NK-92 (cell line): ENCODE measurements at regions not wholly inside any gene's neighbourhood (a gene's known extent, or its start where the extent isn't known, plus 50 kb on each side); places are given as distances from the start of the nearest gene placed in this dataset.
"Not testable (repeated sequence)": the region's sequence is repeated elsewhere in the genome, so short reads cannot be mapped to it uniquely, and the experiment has no call there.

Experiments used
- DNase-seq: peaks from one replicate; lab custom pipeline; 2025; ENCODE audit not compliant: unreplicated experiment; lab: John Stamatoyannopoulos, UW

DNA sequence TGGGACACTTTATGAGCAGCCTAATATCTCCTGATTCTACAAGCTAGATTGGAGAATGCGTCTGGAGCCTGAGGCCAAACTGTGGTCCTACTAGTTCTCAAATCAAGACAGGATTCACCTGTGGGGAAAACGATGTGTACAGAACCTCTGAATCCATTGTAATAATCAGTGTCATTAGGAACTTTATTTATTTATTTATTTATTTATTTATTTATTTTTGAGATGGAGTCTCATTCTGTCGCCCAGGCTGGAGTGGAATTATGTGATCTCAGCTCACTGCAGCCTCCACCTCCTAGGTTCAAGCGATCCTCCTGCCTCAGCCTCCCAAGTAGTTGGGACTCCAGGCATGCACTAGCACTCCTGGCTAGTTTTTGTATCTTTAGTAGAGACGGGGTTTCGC is 52.6 kb upstream of the KIF26B start:
- not testable (repeated sequence) for DNase-seq

DNA sequence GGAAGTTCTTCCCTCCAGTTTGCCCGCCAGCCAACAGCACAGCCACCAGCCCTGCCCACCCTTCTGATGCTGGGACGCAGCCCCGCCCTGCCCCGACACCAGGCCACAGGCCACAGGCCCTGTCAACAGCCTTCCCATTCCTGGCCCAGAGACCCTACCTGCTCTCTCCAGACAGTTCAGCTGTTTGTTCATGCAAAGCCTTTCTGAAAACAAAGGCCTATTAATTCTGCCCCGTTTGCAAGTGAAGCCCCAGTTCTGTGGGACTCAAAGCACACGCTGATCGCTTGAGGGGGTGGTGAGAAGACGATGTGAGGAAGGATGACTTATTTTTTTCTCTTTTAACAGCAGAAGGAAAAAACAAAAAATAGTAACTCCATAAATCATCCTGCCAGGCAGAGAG is 55.4 kb upstream of the KIF26B start:
- no peak for DNase-seq

DNA sequence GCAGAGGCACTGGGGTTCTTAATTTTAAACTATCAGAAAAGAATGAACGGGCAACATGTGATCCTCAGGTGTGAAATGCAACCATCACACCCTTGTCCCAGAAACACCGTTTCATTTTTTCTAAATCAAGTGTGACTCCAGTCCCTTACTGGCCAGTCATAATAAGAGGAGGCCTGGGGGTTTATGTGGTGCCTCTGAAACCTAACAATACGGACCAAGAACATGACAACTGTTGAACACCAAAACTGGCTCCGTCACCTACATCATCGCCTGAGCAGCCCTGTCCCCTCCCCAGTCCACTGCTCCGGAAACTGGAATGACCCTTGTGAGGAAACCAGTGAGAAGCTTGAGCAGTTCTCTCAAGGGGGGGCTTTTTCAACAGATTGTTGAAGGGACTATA is 55.9 kb upstream of the KIF26B start:
- DNase-seq, result no peak

DNA sequence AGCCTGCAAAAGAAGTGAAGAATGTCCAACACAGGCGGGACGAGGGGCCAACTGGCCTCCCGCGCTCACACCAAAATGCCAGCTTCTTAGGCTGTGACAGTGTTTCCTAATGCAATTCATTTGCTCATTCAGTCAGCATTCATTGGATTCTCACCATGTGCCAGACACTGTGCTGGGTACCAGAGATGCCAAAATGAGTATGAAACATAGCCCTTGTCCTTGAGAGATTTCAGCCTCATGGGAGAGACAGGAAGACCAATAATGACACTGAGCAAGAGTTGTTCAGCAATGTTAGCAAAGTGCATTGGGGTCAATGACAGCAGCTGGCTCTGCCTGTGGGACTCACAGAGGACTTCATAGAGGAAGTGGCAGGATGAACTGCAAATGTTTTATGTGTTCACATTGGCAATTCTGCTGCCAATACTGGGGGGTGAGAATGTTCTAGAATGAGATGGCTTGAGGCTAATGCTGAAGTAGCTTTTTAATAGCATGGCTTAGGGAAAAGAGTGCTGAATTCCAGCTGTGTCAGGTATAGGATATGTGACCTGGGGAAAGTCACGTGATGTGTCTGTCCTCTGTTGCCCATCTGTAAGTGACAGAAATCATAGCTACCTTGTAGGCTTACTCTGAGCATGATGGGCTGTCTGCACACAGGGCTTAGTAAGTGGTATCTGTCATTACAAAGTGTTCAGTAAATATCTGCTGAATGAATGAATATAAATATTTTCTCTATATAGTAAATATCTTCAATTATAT is 58.3 kb upstream of the KIF26B start:
- DNase-seq, result no peak

DNA sequence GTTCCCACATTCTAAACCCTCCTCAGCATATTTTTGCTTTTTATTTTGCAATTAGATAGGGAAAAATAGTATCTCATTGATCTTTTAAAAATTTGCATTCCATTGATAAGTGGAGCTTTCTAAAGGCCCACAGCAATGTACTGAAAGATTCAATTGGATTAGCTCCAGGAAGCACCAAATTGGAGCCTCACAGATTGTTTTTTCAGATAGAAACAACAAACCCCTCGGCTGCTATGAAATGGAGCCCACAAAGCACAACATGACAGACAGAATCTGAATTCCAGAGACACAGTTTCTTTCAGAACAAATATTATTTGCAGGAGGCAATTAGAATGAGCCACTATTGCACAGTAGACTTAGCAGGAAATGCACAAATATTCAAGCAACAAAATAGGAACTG is 58.9 kb upstream of the KIF26B start:
- DNase-seq, result no peak

DNA sequence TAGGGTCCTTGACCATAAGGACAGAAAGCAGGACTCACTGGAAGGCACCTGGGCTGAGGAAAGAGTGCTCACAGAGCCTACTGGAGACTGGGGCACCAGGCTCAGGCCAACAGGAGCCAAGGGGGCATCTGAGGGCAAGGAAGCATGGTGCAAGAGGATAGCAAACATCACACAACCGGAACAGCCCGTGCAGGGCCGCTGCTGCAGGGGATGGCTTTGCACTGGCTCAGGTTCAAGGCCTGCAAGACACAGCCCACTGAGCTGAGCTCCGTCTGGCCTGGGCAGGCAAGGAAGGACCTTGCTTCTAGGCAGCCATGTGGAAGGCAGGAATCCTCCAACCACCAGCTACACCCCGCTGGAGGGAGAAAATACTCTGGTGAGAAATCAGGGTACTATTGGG is 59.8 kb upstream of the KIF26B start:
- no peak for DNase-seq

DNA sequence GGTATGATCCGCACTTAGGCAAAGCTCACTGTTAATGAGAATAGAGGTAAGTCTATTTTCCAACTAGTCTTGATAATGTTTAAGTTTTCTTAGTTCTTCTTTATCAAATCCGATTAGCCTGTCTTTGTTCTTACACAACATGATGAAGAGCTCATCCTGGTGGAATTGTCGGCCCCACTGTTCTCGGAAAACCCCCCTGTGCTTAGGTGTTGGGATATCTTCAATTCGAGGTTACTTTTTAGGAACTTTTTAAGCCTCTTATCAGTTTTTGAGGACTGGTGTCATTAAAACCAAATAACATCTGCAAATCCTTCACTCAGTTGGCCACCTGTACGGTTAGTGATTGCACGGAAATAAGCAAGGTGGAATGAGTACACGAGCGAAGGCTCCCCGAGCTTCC is 60.7 kb upstream of the KIF26B start:
- no peak for DNase-seq

DNA sequence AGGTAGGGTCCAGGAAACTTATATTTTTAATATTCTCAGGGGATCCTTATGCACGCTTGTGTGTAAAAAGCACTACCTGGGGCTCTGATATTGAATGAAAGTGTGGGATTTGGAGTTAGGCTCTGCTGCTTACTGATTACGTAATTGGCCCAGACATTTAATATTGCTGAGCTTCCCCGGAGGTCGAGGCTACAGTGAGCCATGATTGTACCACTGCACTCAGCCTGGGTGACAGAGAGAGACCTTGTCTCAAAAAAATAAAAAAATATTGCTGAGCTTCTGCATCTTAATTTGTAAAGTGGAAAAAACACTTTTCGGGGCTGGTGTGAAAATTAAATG is 62.2 kb upstream of the KIF26B start:
- no peak for DNase-seq

DNA sequence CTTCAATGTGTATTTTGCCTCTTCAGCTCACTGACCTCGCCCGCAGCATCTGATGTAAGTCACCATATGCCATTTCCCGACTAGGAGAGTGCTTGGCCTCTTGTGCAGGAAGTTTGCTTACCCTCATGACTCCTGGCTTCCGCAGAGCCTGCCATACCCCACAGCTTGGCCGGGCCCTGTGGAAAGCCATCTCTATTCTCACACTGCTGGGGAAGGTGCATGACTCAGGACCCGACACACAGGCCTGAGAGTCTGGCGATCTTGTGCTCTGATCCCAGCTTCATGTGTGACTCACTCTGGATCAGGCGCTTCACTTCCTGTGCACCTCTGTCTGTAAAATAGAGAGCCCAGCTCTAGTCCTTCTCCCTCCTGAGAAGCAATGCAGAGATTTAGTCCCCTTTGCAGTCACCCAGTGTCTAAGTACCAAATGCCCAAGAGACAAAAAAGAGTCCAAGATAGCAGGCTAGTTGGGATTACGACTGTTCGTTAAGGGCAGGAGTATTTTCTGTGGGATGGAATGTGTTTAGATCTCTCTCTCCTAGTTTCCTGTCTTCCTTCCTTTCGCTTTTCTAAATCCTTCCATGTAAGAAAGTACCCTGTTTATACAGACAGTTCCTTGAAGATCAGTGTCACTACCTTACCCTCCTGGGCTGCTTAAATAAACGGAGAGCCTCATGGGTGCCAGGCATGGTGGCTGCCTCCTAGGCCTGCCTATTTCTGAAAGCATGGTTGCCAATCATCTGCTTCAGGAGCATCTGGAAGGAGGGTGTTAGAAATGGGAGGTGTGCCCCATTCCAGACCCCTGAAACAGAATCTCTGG is 62.8 kb upstream of the KIF26B start:
- no peak for DNase-seq

DNA sequence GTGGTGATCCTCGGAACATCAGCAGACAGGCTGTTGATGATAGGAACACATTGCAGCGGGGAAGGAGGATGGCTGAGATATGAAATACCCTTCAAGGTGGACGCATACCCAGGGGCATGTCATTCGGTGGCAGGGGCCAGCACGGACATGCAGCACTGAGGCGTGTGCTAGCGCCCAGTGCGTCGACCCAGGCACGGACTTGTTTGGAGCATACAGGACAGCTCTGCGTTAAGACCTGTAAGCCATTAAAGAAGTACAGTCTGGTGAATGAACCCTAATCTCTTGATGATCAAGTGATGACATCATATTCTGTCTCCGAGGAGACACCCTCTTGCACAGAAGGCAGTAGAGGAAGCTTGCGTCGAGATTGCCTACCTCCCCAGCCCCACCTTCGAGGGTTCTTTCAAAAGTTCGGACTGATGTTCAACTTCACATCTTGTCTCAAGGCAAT is 63.6 kb upstream of the KIF26B start:
- no peak for DNase-seq

DNA sequence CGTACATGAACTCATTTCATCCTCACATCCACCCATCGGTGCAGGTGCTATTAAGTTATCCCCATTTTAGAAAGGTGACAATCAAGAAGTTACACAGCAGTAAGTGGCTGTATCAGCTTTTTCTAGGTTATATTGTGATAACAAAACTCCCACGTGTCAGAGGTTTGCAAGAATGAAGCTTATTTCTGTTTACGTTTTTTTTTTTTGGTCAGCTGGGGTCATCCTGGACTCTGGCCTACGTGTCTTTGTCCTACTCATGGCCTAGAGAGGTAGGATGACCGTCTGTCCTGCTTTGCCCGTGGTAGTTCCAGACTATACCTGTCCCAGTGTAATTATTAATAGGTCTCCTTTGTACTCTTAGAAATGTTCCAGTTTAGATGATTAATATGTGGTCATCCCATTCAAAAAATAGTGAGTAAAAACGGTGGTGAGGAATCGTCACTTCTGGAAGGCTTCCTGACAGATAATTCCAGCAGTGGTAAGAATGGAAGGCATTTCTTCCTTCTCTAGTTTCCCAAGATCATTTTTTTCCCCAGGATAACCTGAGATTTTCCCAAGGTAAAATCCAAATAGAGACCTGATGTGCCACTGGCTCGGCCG is 64.2 kb upstream of the KIF26B start:
- DNase-seq, result no peak

DNA sequence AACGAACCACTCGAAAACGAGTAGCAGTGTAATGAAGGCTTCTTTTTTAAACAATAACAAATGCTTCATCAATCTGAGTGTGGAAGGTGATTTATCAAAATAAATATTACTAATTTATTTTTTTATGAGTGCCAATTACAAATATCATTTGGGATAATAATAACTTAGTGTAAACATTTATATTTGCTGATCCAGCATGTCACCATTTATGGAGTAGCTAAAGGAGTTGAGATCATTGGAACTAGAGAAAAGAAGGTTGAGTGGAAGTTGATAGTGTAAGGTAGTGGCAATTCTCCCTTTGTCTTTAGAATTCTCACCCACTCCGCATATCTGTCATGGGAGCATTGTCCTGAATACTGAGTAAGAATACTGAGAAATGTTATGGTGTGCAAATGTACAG is 67.1 kb upstream of the KIF26B start:
- DNase-seq, result no peak

DNA sequence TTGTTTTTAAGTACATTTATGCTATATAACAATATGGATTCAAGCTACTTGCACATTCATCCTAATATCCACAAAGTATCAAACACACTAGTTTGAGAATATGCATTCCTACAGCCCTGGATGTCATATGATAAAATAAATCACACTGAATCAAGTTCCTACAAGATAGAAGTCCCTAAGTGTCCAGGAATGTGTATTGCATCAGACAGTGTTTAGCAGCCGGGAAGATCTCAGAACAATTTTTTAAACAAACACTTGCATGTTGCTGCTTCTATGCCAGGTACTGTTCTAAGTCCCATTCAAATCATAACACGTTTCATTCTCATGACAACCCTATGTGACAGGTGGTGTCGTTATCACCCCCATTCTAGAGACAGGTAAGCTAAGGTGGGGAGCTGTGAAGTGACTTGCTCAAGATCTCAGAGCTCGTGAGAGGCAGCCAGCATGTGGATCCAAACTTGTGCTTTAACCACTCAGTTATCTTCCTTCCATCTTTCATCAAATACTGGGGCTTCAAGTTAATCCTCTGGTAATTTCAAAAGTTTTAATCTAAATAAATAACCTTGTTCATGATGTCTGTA is 68.3 kb upstream of the KIF26B start:
- no peak for DNase-seq

DNA sequence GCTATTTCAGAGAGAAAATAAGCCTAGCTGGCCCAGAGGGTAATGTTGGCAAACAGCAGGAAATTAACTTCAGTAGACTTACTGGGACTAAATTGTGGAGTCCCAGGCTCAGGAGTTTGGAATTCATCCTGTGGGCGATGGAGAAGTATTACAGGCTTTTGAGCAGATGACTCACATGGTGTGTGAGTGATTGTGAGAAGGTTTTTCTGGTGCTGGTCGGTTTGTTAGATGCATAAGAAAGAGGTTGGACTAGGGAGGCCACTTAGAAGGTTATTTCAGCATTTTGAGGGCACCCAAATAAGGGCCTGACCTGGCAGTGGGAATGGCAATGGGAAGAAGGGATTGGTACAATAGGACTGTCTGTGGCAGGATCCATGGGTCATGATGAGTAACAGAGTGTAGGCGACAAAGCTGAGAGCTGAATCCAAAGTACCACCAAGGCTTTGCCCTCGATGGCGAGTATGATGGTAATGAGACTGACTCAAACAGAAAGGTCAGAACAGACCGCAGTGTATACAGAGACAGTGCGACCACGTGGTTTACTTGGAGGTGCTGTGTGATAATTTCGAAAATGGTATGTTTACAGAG is 69.2 kb upstream of the KIF26B start:
- DNase-seq, result no peak

DNA sequence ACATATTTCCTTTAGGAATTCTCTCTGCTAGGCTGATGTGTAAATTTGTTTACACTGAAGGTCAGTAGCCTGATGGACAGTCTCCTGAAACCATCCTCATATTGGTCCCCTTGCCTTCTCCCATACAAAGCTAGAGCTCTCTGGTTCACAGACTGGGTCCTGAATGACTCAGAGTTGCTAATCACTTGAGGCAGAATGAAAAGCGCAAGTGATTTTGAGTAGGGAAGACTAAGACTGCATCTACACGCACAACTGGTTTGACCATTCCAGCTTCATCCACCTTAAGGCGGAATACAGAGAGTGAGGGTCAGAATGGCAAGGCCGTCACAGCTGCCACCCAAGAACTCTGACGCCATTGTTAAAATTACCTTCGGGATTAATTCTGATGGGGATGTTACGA is 70.2 kb upstream of the KIF26B start:
- DNase-seq, result no peak

DNA sequence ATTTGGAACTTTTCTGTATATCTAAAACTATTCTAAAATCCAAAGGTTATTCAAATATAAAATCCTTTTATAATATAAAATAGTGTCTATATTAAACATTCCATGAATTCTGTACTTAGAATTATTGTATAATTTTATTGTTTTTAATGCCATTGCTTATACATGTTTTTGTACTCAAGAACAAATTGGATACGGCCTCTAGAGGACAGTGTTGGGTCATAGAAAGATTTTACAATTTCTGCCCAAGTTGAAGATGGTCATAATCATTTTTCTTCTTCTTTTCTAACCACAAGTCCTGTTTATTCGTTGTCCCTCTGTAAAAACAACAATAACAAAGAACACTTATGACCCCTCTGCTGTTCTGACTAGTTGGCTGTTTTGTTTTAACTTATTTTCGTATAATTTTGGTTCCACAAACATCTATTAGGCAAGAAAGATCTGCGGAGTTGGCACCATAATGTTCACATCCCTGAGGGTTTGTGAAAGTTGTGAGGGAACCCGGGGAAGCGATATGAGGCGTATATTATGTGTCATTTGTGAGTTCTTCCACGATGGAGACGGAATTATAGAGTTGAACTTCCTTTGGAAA is 75.7 kb upstream of the KIF26B start:
- no peak for DNase-seq

DNA sequence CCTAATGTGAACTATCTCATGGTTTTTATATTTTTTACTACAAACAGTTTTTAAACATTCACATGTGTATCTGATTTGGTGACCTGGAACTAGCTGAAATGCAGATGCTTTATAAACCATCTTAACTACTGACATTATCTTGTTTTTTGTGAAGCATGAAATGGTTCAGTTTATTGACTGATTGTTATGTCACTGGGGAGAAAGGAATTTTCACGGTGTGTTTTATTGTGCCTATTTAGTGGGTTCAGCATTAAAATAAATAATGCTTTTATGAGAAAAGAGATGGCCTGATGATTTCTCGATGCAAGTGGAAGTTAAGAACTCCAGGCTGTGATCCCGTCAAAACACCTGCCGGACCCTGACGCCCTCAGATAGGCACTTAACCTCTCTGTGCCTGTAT is 79.9 kb upstream of the KIF26B start:
- no peak for DNase-seq

DNA sequence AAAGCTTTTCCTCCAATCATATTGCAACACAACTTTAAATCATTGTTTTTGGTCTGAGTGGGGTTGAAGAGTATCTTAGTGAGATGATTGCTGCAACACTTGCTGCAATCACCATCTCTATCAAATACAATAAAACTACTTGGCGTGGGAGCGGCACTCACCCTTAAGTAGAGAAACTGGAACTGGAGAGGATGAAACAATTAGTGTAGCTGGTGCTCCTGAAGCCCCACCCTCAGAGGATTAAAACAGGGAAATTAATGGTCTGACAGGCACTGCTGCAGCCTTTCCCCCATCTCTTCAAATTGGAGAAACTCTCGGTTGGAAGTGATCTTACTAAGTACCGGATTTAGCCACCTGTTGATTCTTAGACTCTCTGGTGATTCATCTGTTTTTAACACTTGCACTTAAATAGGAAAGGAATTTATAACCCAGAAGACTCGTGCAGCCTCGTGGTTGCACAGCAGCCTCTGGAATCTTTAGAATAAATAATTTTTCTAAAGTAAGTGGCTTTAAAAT is 80.5 kb upstream of the KIF26B start:
- DNase-seq, result no peak

DNA sequence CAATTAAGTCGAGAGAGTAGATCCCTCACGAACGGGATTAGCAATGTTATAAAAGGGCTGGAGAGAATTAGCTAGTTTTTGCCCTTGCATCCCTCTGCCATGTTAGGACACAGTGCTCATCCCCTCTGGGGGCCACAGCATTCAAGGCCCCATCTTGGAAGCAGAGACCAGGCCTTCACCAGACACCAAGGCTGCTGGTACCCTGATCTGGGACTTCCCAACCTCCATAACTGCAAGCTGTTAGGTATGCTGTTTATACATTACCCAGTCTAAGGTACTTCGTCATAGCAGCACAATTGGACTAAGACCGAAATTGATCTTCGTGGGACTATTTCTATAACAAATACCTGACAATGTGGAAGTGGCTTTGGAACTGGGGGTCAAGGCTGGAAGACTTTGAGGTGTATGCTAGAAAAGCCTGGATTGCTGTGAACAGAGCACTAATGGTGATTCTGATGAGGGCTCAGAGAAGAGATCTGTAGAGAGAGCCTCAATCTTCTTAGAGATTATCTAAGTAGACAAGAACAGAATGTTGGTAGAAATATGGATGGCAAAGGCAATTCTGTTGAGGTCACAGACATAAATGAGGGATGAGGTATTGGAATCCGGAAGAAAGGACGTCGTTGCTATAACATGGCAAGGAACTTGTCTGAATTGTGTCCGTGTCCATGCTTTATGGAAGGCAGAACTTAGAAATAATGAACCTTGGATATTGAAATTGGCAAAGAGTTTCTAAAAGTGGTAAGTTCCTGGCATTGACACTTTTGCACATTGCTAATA is 83.8 kb upstream of the KIF26B start:
- no peak for DNase-seq

DNA sequence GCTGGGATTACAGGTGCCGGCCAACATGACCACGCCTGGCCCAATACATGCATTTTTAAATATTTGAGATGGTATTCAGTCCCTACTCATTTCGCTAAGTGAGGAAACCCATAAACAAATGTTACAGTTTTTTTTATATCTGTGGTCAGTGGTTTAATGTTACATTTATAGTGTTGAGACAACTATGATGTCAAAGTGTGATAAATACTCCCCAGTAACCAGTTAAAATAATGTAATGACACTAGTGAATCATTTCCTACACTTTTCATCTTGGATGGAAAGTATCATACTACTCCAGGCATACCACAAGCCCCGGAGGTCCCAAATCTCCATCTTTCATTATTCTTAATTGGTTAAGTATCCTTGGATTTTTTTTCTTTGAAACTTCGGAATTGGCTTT is 87.5 kb upstream of the KIF26B start:
- no peak for DNase-seq
